ENCODE measurements at regions not wholly inside any gene's neighbourhood (a gene's known extent, or its start where the extent isn't known, plus 50 kb on each side); places are given as distances from the start of the nearest gene placed in this dataset.

DNA sequence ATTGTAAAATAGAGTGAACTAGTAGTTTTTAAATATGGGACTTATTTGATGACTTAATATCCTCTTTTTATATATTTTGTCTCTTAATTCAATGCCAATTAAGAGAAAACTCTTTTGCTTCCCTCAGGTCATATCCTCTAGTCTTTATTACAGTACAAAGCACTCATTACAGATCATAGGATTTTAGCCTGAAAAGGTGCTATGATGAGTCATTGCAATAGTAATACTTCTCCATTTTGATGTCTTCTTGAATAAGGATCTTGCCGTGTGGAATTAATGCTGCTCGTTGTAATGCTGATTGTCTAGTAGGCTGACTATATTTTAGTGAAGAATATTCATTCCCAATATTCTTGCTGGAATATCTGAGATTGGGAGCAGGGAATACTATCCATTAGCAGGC, 612.2 kb upstream of the GOLIM4 start:
- TF ChIP-seq ZNF777 (CRISPR knock-in tag; IDR thresholded peaks at IDR 0.05): no peak
- TF ChIP-seq, protein P1, sequence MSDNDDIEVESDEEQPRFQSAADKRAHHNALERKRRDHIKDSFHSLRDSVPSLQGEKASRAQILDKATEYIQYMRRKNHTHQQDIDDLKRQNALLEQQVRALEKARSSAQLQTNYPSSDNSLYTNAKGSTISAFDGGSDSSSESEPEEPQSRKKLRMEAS (IDR thresholded peaks at IDR 0.05): no peak
- TF ChIP-seq, protein P2, sequence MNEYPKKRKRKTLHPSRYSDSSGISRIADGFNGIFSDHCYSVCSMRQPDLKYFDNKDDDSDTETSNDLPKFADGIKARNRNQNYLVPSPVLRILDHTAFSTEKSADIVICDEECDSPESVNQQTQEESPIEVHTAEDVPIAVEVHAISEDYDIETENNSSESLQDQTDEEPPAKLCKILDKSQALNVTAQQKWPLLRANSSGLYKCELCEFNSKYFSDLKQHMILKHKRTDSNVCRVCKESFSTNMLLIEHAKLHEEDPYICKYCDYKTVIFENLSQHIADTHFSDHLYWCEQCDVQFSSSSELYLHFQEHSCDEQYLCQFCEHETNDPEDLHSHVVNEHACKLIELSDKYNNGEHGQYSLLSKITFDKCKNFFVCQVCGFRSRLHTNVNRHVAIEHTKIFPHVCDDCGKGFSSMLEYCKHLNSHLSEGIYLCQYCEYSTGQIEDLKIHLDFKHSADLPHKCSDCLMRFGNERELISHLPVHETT (CRISPR knock-in tag; conservative IDR thresholded peaks at IDR 0.05): no peak
- TF ChIP-seq, protein P3, sequence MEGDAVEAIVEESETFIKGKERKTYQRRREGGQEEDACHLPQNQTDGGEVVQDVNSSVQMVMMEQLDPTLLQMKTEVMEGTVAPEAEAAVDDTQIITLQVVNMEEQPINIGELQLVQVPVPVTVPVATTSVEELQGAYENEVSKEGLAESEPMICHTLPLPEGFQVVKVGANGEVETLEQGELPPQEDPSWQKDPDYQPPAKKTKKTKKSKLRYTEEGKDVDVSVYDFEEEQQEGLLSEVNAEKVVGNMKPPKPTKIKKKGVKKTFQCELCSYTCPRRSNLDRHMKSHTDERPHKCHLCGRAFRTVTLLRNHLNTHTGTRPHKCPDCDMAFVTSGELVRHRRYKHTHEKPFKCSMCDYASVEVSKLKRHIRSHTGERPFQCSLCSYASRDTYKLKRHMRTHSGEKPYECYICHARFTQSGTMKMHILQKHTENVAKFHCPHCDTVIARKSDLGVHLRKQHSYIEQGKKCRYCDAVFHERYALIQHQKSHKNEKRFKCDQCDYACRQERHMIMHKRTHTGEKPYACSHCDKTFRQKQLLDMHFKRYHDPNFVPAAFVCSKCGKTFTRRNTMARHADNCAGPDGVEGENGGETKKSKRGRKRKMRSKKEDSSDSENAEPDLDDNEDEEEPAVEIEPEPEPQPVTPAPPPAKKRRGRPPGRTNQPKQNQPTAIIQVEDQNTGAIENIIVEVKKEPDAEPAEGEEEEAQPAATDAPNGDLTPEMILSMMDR (CRISPR knock-in tag; IDR thresholded peaks at IDR 0.05): no peak
- TF ChIP-seq THYN1 (CRISPR knock-in tag; IDR thresholded peaks at IDR 0.05; ENCODE audit: borderline replicate concordance, low read depth): no peak
- no peak for TF ChIP-seq ESRRA (CRISPR knock-in tag; IDR thresholded peaks at IDR 0.05; ENCODE audit: low read depth)
- no peak for TF ChIP-seq ZNF563 (CRISPR knock-in tag; IDR thresholded peaks at IDR 0.05)
- TF ChIP-seq, protein P4, sequence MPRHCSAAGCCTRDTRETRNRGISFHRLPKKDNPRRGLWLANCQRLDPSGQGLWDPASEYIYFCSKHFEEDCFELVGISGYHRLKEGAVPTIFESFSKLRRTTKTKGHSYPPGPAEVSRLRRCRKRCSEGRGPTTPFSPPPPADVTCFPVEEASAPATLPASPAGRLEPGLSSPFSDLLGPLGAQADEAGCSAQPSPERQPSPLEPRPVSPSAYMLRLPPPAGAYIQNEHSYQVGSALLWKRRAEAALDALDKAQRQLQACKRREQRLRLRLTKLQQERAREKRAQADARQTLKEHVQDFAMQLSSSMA (CRISPR knock-in tag; IDR thresholded peaks at IDR 0.05): no peak
- no peak for TF ChIP-seq MED8 (CRISPR knock-in tag; IDR thresholded peaks at IDR 0.05; ENCODE audit: insufficient replicate concordance)
- TF ChIP-seq, protein P5, sequence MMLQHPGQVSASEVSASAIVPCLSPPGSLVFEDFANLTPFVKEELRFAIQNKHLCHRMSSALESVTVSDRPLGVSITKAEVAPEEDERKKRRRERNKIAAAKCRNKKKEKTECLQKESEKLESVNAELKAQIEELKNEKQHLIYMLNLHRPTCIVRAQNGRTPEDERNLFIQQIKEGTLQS (CRISPR knock-in tag; IDR thresholded peaks at IDR 0.05): no peak
- TF ChIP-seq, protein P6, sequence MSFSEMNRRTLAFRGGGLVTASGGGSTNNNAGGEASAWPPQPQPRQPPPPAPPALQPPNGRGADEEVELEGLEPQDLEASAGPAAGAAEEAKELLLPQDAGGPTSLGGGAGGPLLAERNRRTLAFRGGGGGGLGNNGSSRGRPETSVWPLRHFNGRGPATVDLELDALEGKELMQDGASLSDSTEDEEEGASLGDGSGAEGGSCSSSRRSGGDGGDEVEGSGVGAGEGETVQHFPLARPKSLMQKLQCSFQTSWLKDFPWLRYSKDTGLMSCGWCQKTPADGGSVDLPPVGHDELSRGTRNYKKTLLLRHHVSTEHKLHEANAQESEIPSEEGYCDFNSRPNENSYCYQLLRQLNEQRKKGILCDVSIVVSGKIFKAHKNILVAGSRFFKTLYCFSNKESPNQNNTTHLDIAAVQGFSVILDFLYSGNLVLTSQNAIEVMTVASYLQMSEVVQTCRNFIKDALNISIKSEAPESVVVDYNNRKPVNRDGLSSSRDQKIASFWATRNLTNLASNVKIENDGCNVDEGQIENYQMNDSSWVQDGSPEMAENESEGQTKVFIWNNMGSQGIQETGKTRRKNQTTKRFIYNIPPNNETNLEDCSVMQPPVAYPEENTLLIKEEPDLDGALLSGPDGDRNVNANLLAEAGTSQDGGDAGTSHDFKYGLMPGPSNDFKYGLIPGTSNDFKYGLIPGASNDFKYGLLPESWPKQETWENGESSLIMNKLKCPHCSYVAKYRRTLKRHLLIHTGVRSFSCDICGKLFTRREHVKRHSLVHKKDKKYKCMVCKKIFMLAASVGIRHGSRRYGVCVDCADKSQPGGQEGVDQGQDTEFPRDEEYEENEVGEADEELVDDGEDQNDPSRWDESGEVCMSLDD (CRISPR knock-in tag; IDR thresholded peaks at IDR 0.05; ENCODE audit: borderline replicate concordance): no peak
- no peak for TF ChIP-seq CEBPG (CRISPR knock-in tag; IDR thresholded peaks at IDR 0.05)
- TF ChIP-seq, protein P7, sequence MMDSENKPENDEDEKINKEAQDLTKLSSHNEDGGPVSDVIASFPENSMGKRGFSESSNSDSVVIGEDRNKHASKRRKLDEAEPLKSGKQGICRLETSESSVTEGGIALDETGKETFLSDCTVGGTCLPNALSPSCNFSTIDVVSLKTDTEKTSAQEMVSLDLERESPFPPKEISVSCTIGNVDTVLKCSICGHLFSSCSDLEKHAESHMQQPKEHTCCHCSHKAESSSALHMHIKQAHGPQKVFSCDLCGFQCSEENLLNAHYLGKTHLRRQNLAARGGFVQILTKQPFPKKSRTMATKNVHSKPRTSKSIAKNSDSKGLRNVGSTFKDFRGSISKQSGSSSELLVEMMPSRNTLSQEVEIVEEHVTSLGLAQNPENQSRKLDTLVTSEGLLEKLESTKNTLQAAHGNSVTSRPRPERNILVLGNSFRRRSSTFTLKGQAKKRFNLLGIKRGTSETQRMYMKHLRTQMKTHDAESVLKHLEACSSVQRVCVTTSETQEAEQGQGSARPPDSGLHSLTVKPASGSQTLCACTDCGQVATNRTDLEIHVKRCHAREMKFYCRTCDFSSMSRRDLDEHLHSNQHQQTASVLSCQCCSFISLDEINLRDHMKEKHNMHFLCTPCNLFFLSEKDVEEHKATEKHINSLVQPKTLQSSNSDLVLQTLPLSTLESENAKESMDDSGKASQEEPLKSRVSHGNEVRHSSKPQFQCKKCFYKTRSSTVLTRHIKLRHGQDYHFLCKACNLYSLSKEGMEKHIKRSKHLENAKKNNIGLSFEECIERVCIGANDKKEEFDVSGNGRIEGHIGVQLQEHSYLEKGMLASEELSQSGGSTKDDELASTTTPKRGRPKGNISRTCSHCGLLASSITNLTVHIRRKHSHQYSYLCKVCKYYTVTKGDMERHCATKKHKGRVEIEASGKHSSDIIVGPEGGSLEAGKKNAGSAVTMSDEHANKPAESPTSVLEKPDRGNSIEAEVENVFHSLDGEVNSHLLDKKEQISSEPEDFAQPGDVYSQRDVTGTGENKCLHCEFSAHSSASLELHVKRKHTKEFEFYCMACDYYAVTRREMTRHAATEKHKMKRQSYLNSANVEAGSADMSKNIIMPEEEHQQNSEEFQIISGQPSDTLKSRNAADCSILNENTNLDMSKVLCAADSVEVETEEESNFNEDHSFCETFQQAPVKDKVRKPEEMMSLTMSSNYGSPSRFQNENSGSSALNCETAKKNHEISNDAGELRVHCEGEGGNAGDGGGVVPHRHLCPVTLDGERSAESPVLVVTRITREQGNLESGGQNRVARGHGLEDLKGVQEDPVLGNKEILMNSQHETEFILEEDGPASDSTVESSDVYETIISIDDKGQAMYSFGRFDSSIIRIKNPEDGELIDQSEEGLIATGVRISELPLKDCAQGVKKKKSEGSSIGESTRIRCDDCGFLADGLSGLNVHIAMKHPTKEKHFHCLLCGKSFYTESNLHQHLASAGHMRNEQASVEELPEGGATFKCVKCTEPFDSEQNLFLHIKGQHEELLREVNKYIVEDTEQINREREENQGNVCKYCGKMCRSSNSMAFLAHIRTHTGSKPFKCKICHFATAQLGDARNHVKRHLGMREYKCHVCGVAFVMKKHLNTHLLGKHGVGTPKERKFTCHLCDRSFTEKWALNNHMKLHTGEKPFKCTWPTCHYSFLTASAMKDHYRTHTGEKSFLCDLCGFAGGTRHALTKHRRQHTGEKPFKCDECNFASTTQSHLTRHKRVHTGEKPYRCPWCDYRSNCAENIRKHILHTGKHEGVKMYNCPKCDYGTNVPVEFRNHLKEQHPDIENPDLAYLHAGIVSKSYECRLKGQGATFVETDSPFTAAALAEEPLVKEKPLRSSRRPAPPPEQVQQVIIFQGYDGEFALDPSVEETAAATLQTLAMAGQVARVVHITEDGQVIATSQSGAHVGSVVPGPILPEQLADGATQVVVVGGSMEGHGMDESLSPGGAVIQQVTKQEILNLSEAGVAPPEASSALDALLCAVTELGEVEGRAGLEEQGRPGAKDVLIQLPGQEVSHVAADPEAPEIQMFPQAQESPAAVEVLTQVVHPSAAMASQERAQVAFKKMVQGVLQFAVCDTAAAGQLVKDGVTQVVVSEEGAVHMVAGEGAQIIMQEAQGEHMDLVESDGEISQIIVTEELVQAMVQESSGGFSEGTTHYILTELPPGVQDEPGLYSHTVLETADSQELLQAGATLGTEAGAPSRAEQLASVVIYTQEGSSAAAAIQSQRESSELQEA (CRISPR knock-in tag; IDR thresholded peaks at IDR 0.05; ENCODE audit: not compliant biosample characterization): no peak
- no peak for TF ChIP-seq ZNF780A (CRISPR knock-in tag; IDR thresholded peaks at IDR 0.05)
